ENCODE measurements at regions not wholly inside any gene's neighbourhood (a gene's known extent, or its start where the extent isn't known, plus 50 kb on each side); places are given as distances from the start of the nearest gene placed in this dataset.

- no peak for TF ChIP-seq ZBTB33 (IDR thresholded peaks at IDR 0.05)
Measured at GRCh38 chr9:8101607-8102006, 302.0 kb upstream of the DMAC1 start (continued).

GRCh38 chr9:8096091-8096490 is 296.5 kb upstream of the DMAC1 start:
- 92% methylated on average over 4 of the region's 4 CpGs for WGBS
- no peak overlapping the region for H3K9ac ChIP-seq (ENCODE audit: low read depth in 1 of 2, low read length in 2 of 2)

GRCh38 chr9:8095672-8096086 is 296.1 kb upstream of the DMAC1 start:
- no peak for TF ChIP-seq EGR1 (IDR thresholded peaks at IDR 0.05; ENCODE audit: low read depth in 2 of 2)
- TF ChIP-seq NR2F2 (IDR thresholded peaks at IDR 0.05): no peak
- TF ChIP-seq GABPA (IDR thresholded peaks at IDR 0.05 in 1 of 2, conservative IDR thresholded peaks at IDR 0.05 in 1 of 2): no peak
- Histone ChIP-seq H3K27ac (ENCODE audit: low read depth in 1 of 2, low read length in 2 of 2) (no peak overlapping the region), H3K36me3 (ENCODE audit: control insufficient read depth in 4 of 4, insufficient read depth in 3 of 4, low read depth in 1 of 4, low read length in 3 of 4) (no peaks in the 10 kb centered on the region), H3K4me3 (ENCODE audit: low read depth in 1 of 3, low read length in 3 of 3) (no peak overlapping the region), H3K4me1 (ENCODE audit: control insufficient read depth in 4 of 4, insufficient read depth in 4 of 4, low read length in 3 of 4) (no peaks in the 10 kb centered on the region), H3K9ac (ENCODE audit: low read depth in 1 of 2, low read length in 2 of 2) (no peak overlapping the region), H3K27me3 (ENCODE audit: control insufficient read depth in 4 of 4, insufficient read depth in 4 of 4, low read length in 3 of 4) (no peaks in the 10 kb centered on the region), H3K9me3 (ENCODE audit: control insufficient read depth in 4 of 4, low read length in 3 of 4) (no peaks in the 10 kb centered on the region)
- no peak for DNase-seq (ENCODE audit: low spot score)
- 66% methylated on average over 3 of the region's 3 CpGs for WGBS

More at GRCh38 chr9:8096091-8096490, 296.5 kb upstream of the DMAC1 start:
- Histone ChIP-seq H3K36me3 (ENCODE audit: control insufficient read depth in 4 of 4, insufficient read depth in 3 of 4, low read depth in 1 of 4, low read length in 3 of 4) (no peaks in the 10 kb centered on the region), H3K4me1 (ENCODE audit: control insufficient read depth in 4 of 4, insufficient read depth in 4 of 4, low read length in 3 of 4) (no peaks in the 10 kb centered on the region), H3K4me3 (ENCODE audit: low read depth in 1 of 3, low read length in 3 of 3) (no peak overlapping the region), H3K9me3 (ENCODE audit: control insufficient read depth in 4 of 4, low read length in 3 of 4) (no peaks in the 10 kb centered on the region), H3K27me3 (ENCODE audit: control insufficient read depth in 4 of 4, insufficient read depth in 4 of 4, low read length in 3 of 4) (no peaks in the 10 kb centered on the region), H3K27ac (ENCODE audit: low read depth in 1 of 2, low read length in 2 of 2) (no peak overlapping the region)
- TF ChIP-seq FOXA2 (IDR thresholded peaks at IDR 0.05): no peak
- TF ChIP-seq RXRA (IDR thresholded peaks at IDR 0.05): no peak
- DNase-seq (ENCODE audit: low spot score): no peak

GRCh38 chr9:8088477-8088876 is 288.9 kb upstream of the DMAC1 start:
- no peak overlapping the region for H3K27ac ChIP-seq (ENCODE audit: low read depth in 1 of 2, low read length in 2 of 2)
- no peaks in the 10 kb centered on the region for H3K4me1 ChIP-seq (ENCODE audit: control insufficient read depth in 4 of 4, insufficient read depth in 4 of 4, low read length in 3 of 4)
- no peaks in the 10 kb centered on the region for H3K36me3 ChIP-seq (ENCODE audit: control insufficient read depth in 4 of 4, insufficient read depth in 3 of 4, low read depth in 1 of 4, low read length in 3 of 4)
- no peaks in the 10 kb centered on the region for H3K27me3 ChIP-seq (ENCODE audit: control insufficient read depth in 4 of 4, insufficient read depth in 4 of 4, low read length in 3 of 4)
- H3K9ac ChIP-seq (ENCODE audit: low read depth in 1 of 2, low read length in 2 of 2): no peak overlapping the region
- H3K4me3 ChIP-seq (ENCODE audit: low read depth in 1 of 3, low read length in 3 of 3): no peak overlapping the region
- DNase-seq (ENCODE audit: low spot score): no peak
- no peaks in the 10 kb centered on the region for H3K9me3 ChIP-seq (ENCODE audit: control insufficient read depth in 4 of 4, low read length in 3 of 4)
- TF ChIP-seq FOXA2 (IDR thresholded peaks at IDR 0.05) (no peak), CTCF (IDR thresholded peaks at IDR 0.05; ENCODE audit: low read depth, low read length, missing input control) (no peak), SP1 (IDR thresholded peaks at IDR 0.05) (no peak), MAX (IDR thresholded peaks at IDR 0.05) (no peak), TAF1 (conservative IDR thresholded peaks at IDR 0.05) (no peak), ZBTB33 (IDR thresholded peaks at IDR 0.05) (no peak), RAD21 (IDR thresholded peaks at IDR 0.05) (no peak), ATF3 (IDR thresholded peaks at IDR 0.05) (no peak), YY1 (IDR thresholded peaks at IDR 0.05) (no peak), HNF4G (IDR thresholded peaks at IDR 0.05) (no peak), GABPA (IDR thresholded peaks at IDR 0.05 in 1 of 2, conservative IDR thresholded peaks at IDR 0.05 in 1 of 2) (no peak), FOXA1 (IDR thresholded peaks at IDR 0.05) (no peak), HNF4A (conservative IDR thresholded peaks at IDR 0.05) (no peak), RXRA (IDR thresholded peaks at IDR 0.05) (no peak), REST (IDR thresholded peaks at IDR 0.05) (no peak), JUND (IDR thresholded peaks at IDR 0.05) (no peak), EGR1 (IDR thresholded peaks at IDR 0.05; ENCODE audit: low read depth in 2 of 2) (no peak)
